Fibroblast of skin of right biceps (primary cell): ENCODE measurements at regions not wholly inside any gene's neighbourhood (a gene's known extent, or its start where the extent isn't known, plus 50 kb on each side); places are given as distances from the start of the nearest gene placed in this dataset.
"Not testable (repeated sequence)": the region's sequence is repeated elsewhere in the genome, so short reads cannot be mapped to it uniquely, and the experiment has no call there.

ENCODE experiments used
- DNase-seq: peaks from one replicate; pipeline ENCODE4 v3.0.0-alpha.2; 2013

GRCh38 chr12:131399000-131399399, 311.9 kb upstream of the SFSWAP start:
- no peak for DNase-seq

GRCh38 chr12:131400668-131401294, 310.1 kb upstream of the SFSWAP start:
- not testable (repeated sequence) for DNase-seq

- not testable (repeated sequence) for DNase-seq
These were observed 308.8 kb upstream of the SFSWAP start for GRCh38 chr12:131401907-131402633.

- DNase-seq, result no peak
These were observed 308.0 kb upstream of the SFSWAP start for GRCh38 chr12:131402781-131403396.

- DNase-seq, result no peak
These were observed 307.2 kb upstream of the SFSWAP start for GRCh38 chr12:131403676-131404075.

GRCh38 chr12:131404705-131405104, 306.2 kb upstream of the SFSWAP start:
- no peak for DNase-seq

GRCh38 chr12:131407221-131408035, 303.5 kb upstream of the SFSWAP start:
- no peak for DNase-seq

GRCh38 chr12:131408036-131408365, 302.9 kb upstream of the SFSWAP start:
- DNase-seq, result no peak

GRCh38 chr12:131408484-131408883, 302.4 kb upstream of the SFSWAP start:
- no peak for DNase-seq

- no peak for DNase-seq
These were observed 301.7 kb upstream of the SFSWAP start for GRCh38 chr12:131409211-131409610.

- not testable (repeated sequence) for DNase-seq
These were observed 299.1 kb upstream of the SFSWAP start for GRCh38 chr12:131411827-131412226.

- DNase-seq, result no peak
These were observed 297.9 kb upstream of the SFSWAP start for GRCh38 chr12:131413006-131413405.

- DNase-seq, result no peak
These were observed 297.4 kb upstream of the SFSWAP start for GRCh38 chr12:131413471-131413870.

- not testable (repeated sequence) for DNase-seq
These were observed 296.6 kb upstream of the SFSWAP start for GRCh38 chr12:131414155-131414922.

- DNase-seq, result no peak
These were observed 295.1 kb upstream of the SFSWAP start for GRCh38 chr12:131415781-131416180.

- DNase-seq, result no peak
These were observed 292.8 kb upstream of the SFSWAP start for GRCh38 chr12:131418121-131418520.

- no peak for DNase-seq
These were observed 292.0 kb upstream of the SFSWAP start for GRCh38 chr12:131418884-131419283.

- DNase-seq, result no peak
These were observed 289.9 kb upstream of the SFSWAP start for GRCh38 chr12:131420867-131421447.

GRCh38 chr12:131421509-131422186, 289.2 kb upstream of the SFSWAP start:
- DNase-seq, result no peak

- no peak for DNase-seq
These were observed 288.7 kb upstream of the SFSWAP start for GRCh38 chr12:131422187-131422520.

- no peak for DNase-seq
These were observed 288.1 kb upstream of the SFSWAP start for GRCh38 chr12:131422744-131423143.

- no peak for DNase-seq
These were observed 286.6 kb upstream of the SFSWAP start for GRCh38 chr12:131424270-131424669.
